Hematopoietic multipotent progenitor cell (in vitro differentiated cells): ENCODE measurements at regions not wholly inside any gene's neighbourhood (a gene's known extent, or its start where the extent isn't known, plus 50 kb on each side); places are given as distances from the start of the nearest gene placed in this dataset.

Experiments
- DNase-seq, 3 donors: peaks; one replicate each; pipeline ENCODE4 v3.0.0-alpha.2; 2011 to 2015; ENCODE audit warnings: low read depth in 2 of 3, low spot score in 2 of 3

GRCh38 chr13:99863789-99864626, 107.6 kb downstream of the ZIC5 start:
- no peak for DNase-seq

GRCh38 chr13:99862244-99862643, 109.3 kb downstream of the ZIC5 start:
- DNase-seq: no peak

- no peak for DNase-seq
These were observed 109.8 kb downstream of the ZIC5 start for GRCh38 chr13:99861771-99862170.

- DNase-seq: no peak
These were observed 110.8 kb downstream of the ZIC5 start for GRCh38 chr13:99860745-99861144.

- DNase-seq: no peak
These were observed 112.1 kb downstream of the ZIC5 start for GRCh38 chr13:99859178-99860177.

- DNase-seq: no peak
These were observed 113.8 kb downstream of the ZIC5 start for GRCh38 chr13:99857738-99858137.

GRCh38 chr13:99855526-99856420, 115.8 kb downstream of the ZIC5 start:
- no peak for DNase-seq

GRCh38 chr13:99854366-99854765, 117.2 kb downstream of the ZIC5 start:
- no peak for DNase-seq

GRCh38 chr13:99847318-99847750, 124.2 kb downstream of the ZIC5 start:
- DNase-seq: no peak

- DNase-seq: no peak
These were observed 126.2 kb downstream of the ZIC5 start for GRCh38 chr13:99845161-99845874.

GRCh38 chr13:99844421-99844820, 127.1 kb downstream of the ZIC5 start:
- no peak for DNase-seq

GRCh38 chr13:99843872-99844271, 127.7 kb downstream of the ZIC5 start:
- no peak for DNase-seq

- no peak for DNase-seq
These were observed 129.2 kb downstream of the ZIC5 start for GRCh38 chr13:99842405-99842804.

- no peak for DNase-seq
These were observed 135.3 kb downstream of the ZIC5 start for GRCh38 chr13:99836291-99836690.

GRCh38 chr13:99835442-99835841, 136.1 kb downstream of the ZIC5 start:
- no peak for DNase-seq

- DNase-seq: no peak
These were observed 137.3 kb downstream of the ZIC5 start for GRCh38 chr13:99834246-99834645.

- DNase-seq: no peak
These were observed 139.2 kb downstream of the ZIC5 start for GRCh38 chr13:99832347-99832746.

- DNase-seq: no peak
These were observed 140.6 kb downstream of the ZIC5 start for GRCh38 chr13:99830931-99831330.

- DNase-seq: no peak
These were observed 141.9 kb downstream of the ZIC5 start for GRCh38 chr13:99829593-99830239.
